Mucosa of stomach (tissue), 1 donor: ENCODE measurements at regions not wholly inside any gene's neighbourhood (a gene's known extent, or its start where the extent isn't known, plus 50 kb on each side); places are given as distances from the start of the nearest gene placed in this dataset.
"Not testable (repeated sequence)": the region's sequence is repeated elsewhere in the genome, so short reads cannot be mapped to it uniquely, and the experiment has no call there.

Experiments used
- H3K27me3 ChIP-seq: one replicate; pipeline ENCODE4 v1.7.0; 2013; ENCODE audit warnings: mild to moderate bottlenecking, low read length; ENCODE audit not compliant: control insufficient read depth, insufficient read depth
- H3K36me3 ChIP-seq: one replicate; pipeline ENCODE4 v1.7.0; 2013; ENCODE audit warnings: low read length; ENCODE audit not compliant: control insufficient read depth, insufficient read depth
- H3K4me1 ChIP-seq: one replicate; pipeline ENCODE4 v1.7.0; 2013; ENCODE audit warnings: mild to moderate bottlenecking, low read length; ENCODE audit not compliant: control insufficient read depth, insufficient read depth
- H3K4me3 ChIP-seq: one replicate; pipeline ENCODE4 v1.7.0; 2013; ENCODE audit warnings: low read length
- H3K9ac ChIP-seq: one replicate; pipeline ENCODE4 v1.7.0; 2013; ENCODE audit warnings: mild to moderate bottlenecking, low read length, moderate library complexity
- H3K9me3 ChIP-seq: one replicate; pipeline ENCODE4 v1.7.0; 2013; ENCODE audit warnings: mild to moderate bottlenecking, low read length, moderate library complexity; ENCODE audit not compliant: control insufficient read depth
- donor health status: Pancreatic carcinoma.

- no peaks in the 10 kb centered on the region for H3K36me3 ChIP-seq
- no peaks in the 10 kb centered on the region for H3K27me3 ChIP-seq
- no peaks in the 10 kb centered on the region for H3K9me3 ChIP-seq
- H3K4me1 ChIP-seq, result no peaks in the 10 kb centered on the region
- no peak overlapping the region for H3K4me3 ChIP-seq
- no peak overlapping the region for H3K9ac ChIP-seq
Measured at GRCh38 chr2:8371653-8372052, 310.2 kb upstream of the ID2 start.

DNA sequence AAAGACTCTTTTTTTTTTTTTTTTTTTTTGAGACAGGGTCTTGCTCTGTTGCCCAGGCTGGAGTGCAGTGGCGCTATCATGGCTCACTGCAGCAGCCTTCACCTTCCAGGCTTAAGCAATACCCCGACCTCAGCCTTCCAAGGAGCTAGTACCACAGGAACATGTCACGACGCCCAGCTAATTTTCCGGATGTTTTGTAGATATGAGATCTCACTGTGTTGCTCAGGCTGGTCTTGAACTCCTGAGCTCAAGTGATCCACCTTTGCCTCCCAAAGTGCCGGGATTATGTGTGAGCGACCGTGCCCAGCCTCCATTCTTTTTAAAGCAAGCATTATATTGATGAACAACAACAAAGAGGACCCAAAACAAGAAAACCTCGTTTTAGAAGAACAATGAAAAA lies 307.1 kb upstream of the ID2 start:
- H3K4me3 ChIP-seq, result no peak overlapping the region
- no peak overlapping the region for H3K9ac ChIP-seq
- no peaks in the 10 kb centered on the region for H3K4me1 ChIP-seq
- no peaks in the 10 kb centered on the region for H3K36me3 ChIP-seq
- H3K9me3 ChIP-seq, result no peaks in the 10 kb centered on the region
- H3K27me3 ChIP-seq, result no peaks in the 10 kb centered on the region

- no peaks in the 10 kb centered on the region for H3K36me3 ChIP-seq
- H3K9ac ChIP-seq, result no peak overlapping the region
- H3K27me3 ChIP-seq, result no peaks in the 10 kb centered on the region
- H3K9me3 ChIP-seq, result no peaks in the 10 kb centered on the region
- no peak overlapping the region for H3K4me3 ChIP-seq
- no peaks in the 10 kb centered on the region for H3K4me1 ChIP-seq
Measured at GRCh38 chr2:8376603-8377410, 305.0 kb upstream of the ID2 start.

GRCh38 chr2:8378016-8378810 lies 303.6 kb upstream of the ID2 start:
- H3K4me3 ChIP-seq, result no peak overlapping the region
- no peaks in the 10 kb centered on the region for H3K27me3 ChIP-seq
- no peaks in the 10 kb centered on the region for H3K4me1 ChIP-seq
- no peaks in the 10 kb centered on the region for H3K9me3 ChIP-seq
- H3K9ac ChIP-seq, result no peak overlapping the region
- no peaks in the 10 kb centered on the region for H3K36me3 ChIP-seq

- no peak overlapping the region for H3K9ac ChIP-seq
- no peaks in the 10 kb centered on the region for H3K9me3 ChIP-seq
- H3K4me3 ChIP-seq, result no peak overlapping the region
- H3K27me3 ChIP-seq, result no peaks in the 10 kb centered on the region
- H3K4me1 ChIP-seq, result no peaks in the 10 kb centered on the region
- H3K36me3 ChIP-seq, result no peaks in the 10 kb centered on the region
Measured at GRCh38 chr2:8379128-8379527, 302.7 kb upstream of the ID2 start.

- H3K27me3 ChIP-seq, result no peaks in the 10 kb centered on the region
- H3K9me3 ChIP-seq, result no peaks in the 10 kb centered on the region
- no peak overlapping the region for H3K9ac ChIP-seq
- no peaks in the 10 kb centered on the region for H3K36me3 ChIP-seq
- H3K4me1 ChIP-seq, result no peaks in the 10 kb centered on the region
- no peak overlapping the region for H3K4me3 ChIP-seq
Measured at GRCh38 chr2:8379549-8379948, 302.3 kb upstream of the ID2 start.

DNA sequence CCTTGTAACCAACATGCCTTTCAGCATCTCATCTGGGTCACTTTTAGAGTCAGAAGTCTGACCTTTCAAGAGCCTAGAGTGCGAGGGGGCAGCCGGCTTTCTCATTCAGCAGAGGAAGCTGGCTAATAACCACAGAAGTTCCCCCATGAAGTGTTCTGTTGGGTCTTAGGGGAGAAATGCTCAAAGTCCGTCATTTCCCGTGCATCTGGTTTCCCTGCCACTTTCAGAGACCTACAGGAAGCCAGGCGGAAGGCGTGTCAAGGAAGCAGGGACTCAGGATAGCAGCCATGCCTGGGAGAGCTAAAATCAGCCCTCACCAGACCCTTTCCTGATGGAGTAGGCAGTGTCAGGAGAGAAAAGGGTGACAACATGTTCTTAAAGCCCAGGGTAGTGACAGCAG lies 301.8 kb upstream of the ID2 start:
- Histone ChIP-seq H3K36me3 (no peaks in the 10 kb centered on the region), H3K4me3 (no peak overlapping the region), H3K9ac (no peak overlapping the region), H3K9me3 (no peaks in the 10 kb centered on the region), H3K27me3 (no peaks in the 10 kb centered on the region), H3K4me1 (no peaks in the 10 kb centered on the region)

- Histone ChIP-seq H3K4me1 (no peaks in the 10 kb centered on the region), H3K4me3 (no peak overlapping the region), H3K9me3 (no peaks in the 10 kb centered on the region), H3K27me3 (no peaks in the 10 kb centered on the region), H3K36me3 (no peaks in the 10 kb centered on the region), H3K9ac (no peak overlapping the region)
Measured at GRCh38 chr2:8380566-8380965, 301.3 kb upstream of the ID2 start.

GRCh38 chr2:8382485-8382884 lies 299.4 kb upstream of the ID2 start:
- no peak overlapping the region for H3K4me3 ChIP-seq
- no peaks in the 10 kb centered on the region for H3K36me3 ChIP-seq
- no peaks in the 10 kb centered on the region for H3K9me3 ChIP-seq
- H3K4me1 ChIP-seq, result no peaks in the 10 kb centered on the region
- no peaks in the 10 kb centered on the region for H3K27me3 ChIP-seq
- H3K9ac ChIP-seq, result no peak overlapping the region

GRCh38 chr2:8386748-8387147 lies 295.1 kb upstream of the ID2 start:
- H3K4me3 ChIP-seq, H3K36me3 ChIP-seq, H3K27me3 ChIP-seq, H3K9me3 ChIP-seq, H3K4me1 ChIP-seq, H3K9ac ChIP-seq: not testable (repeated sequence)

DNA sequence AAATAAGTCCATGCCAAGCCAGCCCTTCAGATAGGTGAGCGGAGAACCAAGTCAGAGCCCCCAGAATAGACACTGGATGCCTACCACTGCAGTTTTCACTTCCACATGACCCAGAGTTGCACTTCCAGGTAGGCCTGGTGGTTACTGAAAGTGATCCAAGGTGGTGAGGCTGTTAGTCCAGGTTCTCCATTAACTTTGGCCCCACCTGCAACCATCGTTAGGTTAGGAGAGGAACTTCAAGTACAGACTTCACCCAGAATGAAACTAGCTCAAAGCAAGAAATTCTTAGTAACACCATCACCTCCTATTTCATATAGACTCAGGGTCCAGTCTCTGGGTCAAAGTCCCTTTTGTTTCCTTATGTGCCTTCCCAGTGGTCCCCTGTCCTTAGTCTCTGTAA lies 293.1 kb upstream of the ID2 start:
- Histone ChIP-seq H3K9ac (no peak overlapping the region), H3K9me3 (no peaks in the 10 kb centered on the region), H3K4me3 (no peak overlapping the region), H3K4me1 (no peaks in the 10 kb centered on the region), H3K36me3 (no peaks in the 10 kb centered on the region), H3K27me3 (no peaks in the 10 kb centered on the region)

- Histone ChIP-seq H3K27me3 (no peaks in the 10 kb centered on the region), H3K36me3 (no peaks in the 10 kb centered on the region), H3K4me3 (no peak overlapping the region), H3K9ac (no peak overlapping the region), H3K4me1 (no peaks in the 10 kb centered on the region), H3K9me3 (no peaks in the 10 kb centered on the region)
Measured at GRCh38 chr2:8389431-8390108, 292.3 kb upstream of the ID2 start.
